ENCODE measurements at regions not wholly inside any gene's neighbourhood (a gene's known extent, or its start where the extent isn't known, plus 50 kb on each side); places are given as distances from the start of the nearest gene placed in this dataset.

DNA sequence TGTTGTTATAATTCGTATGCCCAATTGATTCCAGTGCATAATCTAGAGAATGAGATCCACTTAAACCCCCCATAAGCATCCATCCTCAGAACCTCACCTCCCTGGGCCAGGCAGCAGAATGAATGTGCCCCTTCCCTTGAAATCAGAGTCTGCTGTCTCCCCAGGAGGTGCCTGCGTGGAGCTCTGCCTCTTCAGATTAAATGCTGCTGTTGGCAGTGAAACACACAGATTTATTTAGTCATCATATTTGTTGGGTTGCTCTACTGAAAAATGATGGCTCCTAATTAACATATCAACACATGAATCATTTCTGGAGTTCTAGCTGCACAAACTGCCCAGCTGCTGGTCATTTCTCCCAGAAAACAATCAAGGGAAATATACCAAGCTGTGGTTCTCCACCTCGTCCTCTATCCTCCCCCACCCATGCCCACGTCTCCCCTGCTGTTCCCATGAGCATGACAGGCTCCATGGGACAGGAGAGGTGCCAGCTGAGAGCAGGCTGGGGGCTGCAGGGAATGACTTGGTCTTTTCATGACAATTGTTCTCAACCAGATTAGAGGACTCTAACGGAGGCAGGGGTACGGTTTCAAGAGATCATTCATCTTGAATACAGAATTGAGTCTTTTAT, 633.1 kb downstream of the CDH26 start:
- DNase-seq = no peak

- no peak for DNase-seq
Observed at GRCh38 chr20:60598528-60598927, 640.3 kb downstream of the CDH26 start.

DNA sequence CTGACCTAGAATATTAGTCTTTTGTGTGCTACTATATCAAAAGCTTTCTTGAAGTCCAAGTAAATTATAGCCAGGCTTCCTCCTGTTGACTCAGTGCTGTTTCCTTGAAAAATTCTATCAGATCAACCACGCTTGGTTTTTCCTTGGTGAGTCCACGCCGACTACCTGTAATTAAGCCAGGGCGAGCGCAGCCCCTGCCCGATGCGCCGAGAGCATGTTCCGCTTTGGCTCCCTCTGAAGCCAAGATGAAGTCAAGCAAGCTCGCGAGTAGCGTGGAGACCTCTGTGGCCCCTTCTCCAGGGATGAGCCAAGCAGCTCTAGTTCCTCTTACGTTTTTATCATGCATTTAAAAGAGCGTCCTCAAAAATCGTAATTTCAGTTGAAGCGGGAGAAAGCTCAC, 641.2 kb downstream of the CDH26 start:
- no peak for DNase-seq

DNA sequence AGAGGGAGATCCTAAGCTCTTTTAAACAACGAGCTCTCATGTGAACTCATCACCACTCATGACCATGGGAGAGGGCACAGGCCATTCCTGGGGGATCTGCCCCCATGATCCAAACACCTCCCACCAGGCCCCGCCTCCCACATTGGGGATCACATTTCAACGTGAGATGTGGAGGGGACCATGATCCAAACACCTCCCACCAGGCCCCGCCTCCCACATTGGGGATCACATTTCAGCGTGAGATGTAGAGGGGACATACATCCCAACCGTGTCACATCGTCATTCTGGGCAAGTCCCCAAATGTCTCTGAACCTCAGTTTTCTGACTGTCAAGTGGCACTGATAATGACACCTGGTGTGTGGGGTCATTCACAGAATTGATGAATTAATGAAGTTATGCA, 641.8 kb downstream of the CDH26 start:
- DNase-seq = no peak

DNA sequence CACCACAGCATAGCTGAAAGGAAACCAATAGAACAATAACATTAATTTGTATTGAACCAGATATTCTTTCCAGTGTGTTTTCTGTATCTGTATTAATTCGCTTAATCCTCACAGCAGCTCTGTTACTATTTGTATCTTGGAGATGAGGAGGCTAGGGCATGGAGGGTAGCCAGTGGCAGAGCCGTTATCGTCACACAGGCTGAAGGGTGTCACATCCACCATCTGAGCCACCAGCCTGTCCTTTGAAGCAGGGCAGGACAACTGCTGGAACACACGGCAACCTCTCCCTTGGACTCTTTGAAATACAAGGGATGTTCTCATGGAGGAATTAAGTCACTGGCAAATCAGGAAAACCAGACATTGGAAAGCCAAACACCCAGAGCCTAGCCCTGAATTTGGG, 628.0 kb upstream of the CDH4 start:
- DNase-seq = no peak

DNA sequence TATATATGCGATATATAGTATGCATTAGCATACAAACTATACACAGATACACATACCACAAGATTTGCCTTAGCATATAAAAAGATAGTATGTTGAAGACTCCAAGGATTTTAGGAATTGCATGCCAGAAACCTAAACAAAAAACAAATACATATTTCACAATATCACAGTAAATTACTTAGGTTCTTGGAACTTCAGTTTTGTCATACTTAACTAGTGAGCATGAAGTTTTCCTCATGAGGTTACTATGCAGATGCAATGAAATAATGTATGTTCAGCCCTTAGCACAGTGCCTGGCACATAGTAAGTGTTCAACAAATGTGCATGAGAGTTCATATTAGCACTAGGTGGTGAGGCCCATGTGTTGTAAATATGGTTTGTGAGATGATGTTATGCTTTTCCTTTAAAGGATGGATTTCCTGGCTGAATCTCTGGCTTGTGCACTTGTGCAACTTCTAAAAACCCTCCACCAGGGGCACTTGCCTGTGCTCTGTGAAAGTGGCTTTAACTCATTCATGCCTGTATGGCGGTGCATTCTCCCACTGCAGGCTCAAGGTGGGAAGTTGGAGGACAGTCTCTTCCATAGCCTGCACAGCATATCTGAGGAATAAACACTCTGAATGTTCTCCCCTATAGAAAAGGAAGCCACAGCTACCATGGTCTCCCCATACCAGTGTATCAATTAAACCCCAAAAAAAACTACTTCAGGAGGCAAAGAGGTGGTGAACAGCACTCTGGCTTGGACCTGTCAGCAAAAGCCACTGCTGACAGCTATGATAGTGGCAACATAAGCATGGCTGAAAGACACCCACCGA, 624.1 kb upstream of the CDH4 start:
- DNase-seq = no peak

GRCh38 chr20:60628749-60629148, 623.3 kb upstream of the CDH4 start:
- no peak for DNase-seq

DNA sequence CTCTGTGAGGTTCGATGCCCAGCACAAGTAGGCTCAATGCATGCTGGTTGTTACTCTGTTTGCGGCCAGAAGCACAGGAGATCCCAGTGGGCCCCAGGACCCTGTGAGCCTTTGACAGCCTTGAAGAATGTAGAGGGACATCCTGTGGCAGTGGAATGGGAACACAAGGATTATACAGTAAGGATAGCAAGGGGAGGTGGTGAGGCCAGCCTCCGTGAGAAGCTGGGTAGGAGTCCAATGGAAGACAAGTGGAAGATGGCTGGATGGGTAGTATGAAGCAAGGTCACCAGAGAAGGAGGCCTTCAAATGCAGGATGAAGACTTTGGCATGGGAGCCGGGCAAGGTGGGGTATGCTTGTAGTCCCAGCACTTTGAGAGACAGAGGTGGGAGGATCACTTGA, 622.9 kb upstream of the CDH4 start:
- DNase-seq = no peak

- no peak for DNase-seq
Observed at GRCh38 chr20:60630609-60631008, 621.5 kb upstream of the CDH4 start.

DNA sequence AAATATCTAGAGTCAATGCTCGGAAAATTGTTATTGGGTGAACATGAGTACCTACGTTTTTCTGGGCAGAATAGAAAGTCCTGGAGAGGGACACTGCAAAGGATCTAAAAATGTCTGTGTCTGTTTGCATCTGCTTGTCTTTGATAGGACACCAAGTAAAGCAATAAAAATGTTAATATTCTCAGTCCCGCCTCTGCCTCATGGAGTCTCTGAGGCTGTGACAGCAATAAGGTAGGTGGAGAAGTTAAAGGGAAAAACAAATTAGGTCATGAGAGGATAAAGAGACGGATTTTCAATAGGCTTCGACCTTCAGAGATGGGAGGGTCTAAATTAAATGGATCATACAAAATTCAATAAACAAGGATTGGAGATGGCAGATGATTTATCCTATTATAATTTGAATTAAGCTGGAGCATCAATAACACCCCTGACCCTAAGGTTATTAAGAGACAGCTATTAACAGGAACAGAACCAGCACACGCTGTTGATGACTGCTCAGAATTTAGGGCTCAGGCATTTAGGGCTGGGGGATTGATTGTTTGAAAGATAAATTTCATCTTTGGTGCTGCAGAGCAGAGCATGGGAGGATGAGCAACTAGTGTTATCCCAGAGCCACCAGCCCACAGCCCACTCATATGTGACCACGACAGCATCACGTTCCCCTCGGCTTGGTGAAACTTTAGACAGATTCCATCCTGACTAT, 620.3 kb upstream of the CDH4 start:
- no peak for DNase-seq

GRCh38 chr20:60632391-60633262, 619.4 kb upstream of the CDH4 start:
- DNase-seq = no peak

GRCh38 chr20:60634491-60635172, 617.4 kb upstream of the CDH4 start:
- DNase-seq = no peak

GRCh38 chr20:60636417-60636816, 615.6 kb upstream of the CDH4 start:
- no peak for DNase-seq

GRCh38 chr20:60637801-60638200, 614.3 kb upstream of the CDH4 start:
- no peak for DNase-seq

- no peak for DNase-seq
Observed at GRCh38 chr20:60638430-60639098, 613.5 kb upstream of the CDH4 start.

GRCh38 chr20:60641879-60642447, 610.1 kb upstream of the CDH4 start:
- DNase-seq = no peak

DNA sequence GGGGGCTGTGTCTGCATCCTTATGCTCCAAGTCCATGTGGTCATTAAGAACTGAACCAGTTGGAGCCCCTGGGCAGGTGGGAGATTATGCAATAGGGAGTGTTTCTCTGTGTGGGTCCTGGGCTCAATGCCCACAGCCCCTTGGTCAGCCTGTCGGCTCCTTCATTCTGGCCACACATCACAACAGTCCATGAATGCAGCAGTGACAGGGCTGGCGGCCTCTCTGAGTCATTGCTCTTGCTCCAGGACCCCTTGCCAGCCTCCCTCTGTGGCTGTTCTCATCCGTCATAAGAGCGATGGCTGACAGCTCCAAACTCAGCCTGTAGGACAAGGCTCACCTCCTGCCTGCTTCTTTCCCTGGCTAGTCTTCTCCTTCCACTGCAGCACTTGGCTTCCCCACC, 609.5 kb upstream of the CDH4 start:
- no peak for DNase-seq

GRCh38 chr20:60648556-60648955, 603.5 kb upstream of the CDH4 start:
- DNase-seq = no peak

DNA sequence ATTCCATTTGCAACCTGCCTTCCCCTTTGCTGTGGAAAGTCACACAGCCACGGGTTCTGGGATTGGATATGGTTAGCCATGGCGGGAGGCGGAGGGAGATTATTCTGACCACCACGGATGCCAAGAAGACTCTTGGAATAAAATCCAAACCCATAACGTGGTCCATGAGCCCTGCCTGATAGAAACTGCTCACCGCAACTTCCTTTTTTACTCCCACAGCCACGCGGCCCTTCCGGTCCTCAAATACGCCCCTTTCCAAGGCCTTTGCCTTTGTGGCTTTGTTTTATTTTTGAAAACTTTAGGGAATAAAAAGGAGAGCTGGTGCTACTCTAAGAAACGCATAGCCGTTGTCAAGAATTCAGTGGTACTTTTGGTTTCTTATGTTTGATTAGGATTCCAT, 602.5 kb upstream of the CDH4 start:
- DNase-seq = no peak

GRCh38 chr20:60650087-60650486, 602.0 kb upstream of the CDH4 start:
- no peak for DNase-seq

GRCh38 chr20:60652046-60652445, 600.0 kb upstream of the CDH4 start:
- DNase-seq = no peak

DNA sequence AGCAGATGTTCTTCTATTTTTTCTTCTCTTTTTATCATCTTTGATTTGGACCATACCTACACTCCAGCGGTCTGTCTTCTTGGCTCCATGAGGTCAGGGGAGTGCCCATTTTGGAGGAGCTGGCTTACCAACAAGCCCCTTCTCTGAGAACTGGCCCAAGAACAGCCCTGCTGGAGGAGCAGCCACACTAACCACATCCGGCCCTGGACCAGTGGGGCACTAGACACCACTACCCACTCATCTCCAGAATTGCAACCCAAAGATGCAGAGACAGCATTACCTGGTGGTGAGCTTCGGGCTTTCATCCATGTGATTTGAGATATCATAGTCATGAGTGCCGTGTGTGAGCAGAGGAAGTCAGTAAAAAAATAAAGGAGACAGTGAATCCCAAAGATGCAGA, 599.4 kb upstream of the CDH4 start:
- DNase-seq = no peak
